ENCODE measurements at regions not wholly inside any gene's neighbourhood (a gene's known extent, or its start where the extent isn't known, plus 50 kb on each side); places are given as distances from the start of the nearest gene placed in this dataset.
"Not testable (repeated sequence)": the region's sequence is repeated elsewhere in the genome, so short reads cannot be mapped to it uniquely, and the experiment has no call there.

GRCh38 chr3:20307383-20307782 is 121.4 kb upstream of the SGO1 start:
- no peak for DNase-seq (ENCODE audit: extremely low spot score)
- ChIA-PET CTCF (no interaction called here), POLR2A (no interaction called here)
- no peak for TF ChIP-seq CTCF (IDR thresholded peaks at IDR 0.05; ENCODE audit: control extremely low read depth, extremely low read depth, low read depth, missing control alignments)

- no peak for TF ChIP-seq CTCF (IDR thresholded peaks at IDR 0.05; ENCODE audit: control extremely low read depth, extremely low read depth, low read depth, missing control alignments)
- CTCF ChIA-PET, result interaction anchor here (0.7 kb wide), 1 partner anchor 12 kb away, joined by 3 read pairs; no protein-coding TSS in a partner anchor
- POLR2A ChIA-PET, result no interaction called here
- no peak for DNase-seq (ENCODE audit: extremely low spot score)
These were observed 119.6 kb upstream of the SGO1 start for GRCh38 chr3:20305647-20306046.

GRCh38 chr3:20302766-20303165 is 116.8 kb upstream of the SGO1 start:
- no peak for TF ChIP-seq CTCF (IDR thresholded peaks at IDR 0.05; ENCODE audit: control extremely low read depth, extremely low read depth, low read depth, missing control alignments)
- ChIA-PET POLR2A (no interaction called here), CTCF (no interaction called here)
- DNase-seq (ENCODE audit: extremely low spot score), result no peak

- ChIA-PET POLR2A (no interaction called here), CTCF (no interaction called here)
- TF ChIP-seq CTCF (IDR thresholded peaks at IDR 0.05; ENCODE audit: control extremely low read depth, extremely low read depth, low read depth, missing control alignments), result no peak
- no peak for DNase-seq (ENCODE audit: extremely low spot score)
These were observed 102.0 kb upstream of the SGO1 start for GRCh38 chr3:20288050-20288449.

GRCh38 chr3:20280257-20280656 is 94.3 kb upstream of the SGO1 start:
- POLR2A ChIA-PET, result no interaction called here
- TF ChIP-seq CTCF (IDR thresholded peaks at IDR 0.05; ENCODE audit: control extremely low read depth, extremely low read depth, low read depth, missing control alignments), result no peak
- CTCF ChIA-PET, result no interaction called here
- DNase-seq (ENCODE audit: extremely low spot score), result no peak

GRCh38 chr3:20265977-20266376 is 80.0 kb upstream of the SGO1 start:
- DNase-seq (ENCODE audit: extremely low spot score); CTCF ChIA-PET; POLR2A ChIA-PET: not testable (repeated sequence)

- DNase-seq (ENCODE audit: extremely low spot score), result no peak
- ChIA-PET CTCF (no interaction called here), POLR2A (no interaction called here)
- no peak for TF ChIP-seq CTCF (IDR thresholded peaks at IDR 0.05; ENCODE audit: control extremely low read depth, extremely low read depth, low read depth, missing control alignments)
These were observed 79.0 kb upstream of the SGO1 start for GRCh38 chr3:20264900-20265567.

Data from GM10248 (cell line).